Kidney (tissue), 13 donors: ENCODE measurements at regions not wholly inside any gene's neighbourhood (a gene's known extent, or its start where the extent isn't known, plus 50 kb on each side); places are given as distances from the start of the nearest gene placed in this dataset.

Experiments
- DNase-seq, 5 donors: peaks; one replicate each; pipeline ENCODE4 v3.0.0-alpha.2; 2013 to 2020
- FAIRE-seq: peaks from 2 replicates; lab custom pipeline; 2012; peaks lifted over from hg19 to GRCh38; lab: Jason Lieb, UNC
- H3K27ac ChIP-seq, 2 donors: one replicate each; pipeline ENCODE4 v1.7.0; 2013; ENCODE audit warnings: low read depth in 2 of 2, low read length in 2 of 2, inconsistent platforms in 1 of 2
- H3K27me3 ChIP-seq: one replicate; pipeline ENCODE4 v1.7.1; 2013; ENCODE audit warnings: low read length, inconsistent platforms; ENCODE audit not compliant: control insufficient read depth, insufficient read depth
- H3K36me3 ChIP-seq, 3 donors: one replicate each; pipeline versions ENCODE4 v1.7.0 to v1.7.1; 2013; ENCODE audit warnings: low read length in 3 of 3, control low read depth in 1 of 3, inconsistent platforms in 1 of 3; ENCODE audit not compliant: insufficient read depth in 3 of 3, control insufficient read depth in 2 of 3
- H3K4me1 ChIP-seq, 3 donors: one replicate each; pipeline versions ENCODE4 v1.7.0 to v1.7.1; 2013; ENCODE audit warnings: low read length in 3 of 3, inconsistent platforms in 1 of 3, low read depth in 1 of 3; ENCODE audit not compliant: control insufficient read depth in 2 of 3, insufficient read depth in 2 of 3
- H3K4me3 ChIP-seq, 3 donors: one replicate each; pipeline versions ENCODE4 v1.7.0 to v1.8.1; 2013; ENCODE audit warnings: low read length in 3 of 3, control low read depth in 1 of 3, inconsistent platforms in 1 of 3
- H3K9ac ChIP-seq, 3 donors: one replicate each; pipeline versions ENCODE4 v1.7.0 to v1.7.1; 2013; ENCODE audit warnings: low read length in 3 of 3, control low read depth in 1 of 3, inconsistent platforms in 1 of 3
- H3K9me3 ChIP-seq, 3 donors: one replicate each; pipeline versions ENCODE4 v1.7.0 to v1.7.1; 2013; ENCODE audit warnings: low read length in 3 of 3, control low read depth in 1 of 3, inconsistent platforms in 1 of 3; ENCODE audit not compliant: control insufficient read depth in 2 of 3, insufficient read depth in 1 of 3
- CTCF ChIP-seq: IDR thresholded peaks from 3 replicates; pipeline ENCODE4 v1.5.1; 2012; ENCODE audit warnings: mild to moderate bottlenecking, moderate library complexity, borderline replicate concordance; ENCODE audit not compliant: insufficient read depth; ENCODE audit errors: extremely low read depth
- intact Hi-C: fragments of 100-400 bp; cut with DNase I; formaldehyde crosslinking; loops from one replicate; pipeline ENCODE4 v1.11.1; 2022
- donor health status: control.
- donor health status: control.
- donor health status: control.
- donor health status: control.
- donor health status: control.
- donor health status: DM: yes; HTN: yes; CAD: no.
- donor health status: Normal renal cell carcinoma (clear cell type).

GRCh38 chr3:102030661-102031060 is 181.3 kb downstream of the NFKBIZ start:
- H3K36me3 ChIP-seq, result no peaks in the 10 kb centered on the region
- intact Hi-C loops, result no loop called here
- no peak overlapping the region for H3K27ac ChIP-seq
- DNase-seq (no peak), FAIRE-seq (no peak)
- no peaks in the 10 kb centered on the region for H3K9me3 ChIP-seq
- no peak overlapping the region for H3K9ac ChIP-seq
- TF ChIP-seq CTCF, result no peak
- no peak overlapping the region for H3K4me3 ChIP-seq
- no peaks in the 10 kb centered on the region for H3K27me3 ChIP-seq
- no peaks in the 10 kb centered on the region for H3K4me1 ChIP-seq

GRCh38 chr3:102031834-102032233 is 182.5 kb downstream of the NFKBIZ start:
- H3K27ac ChIP-seq, result no peak overlapping the region

GRCh38 chr3:102032491-102033383 is 183.4 kb downstream of the NFKBIZ start:
- Histone ChIP-seq H3K4me3 (no peak overlapping the region), H3K27me3 (no peaks in the 10 kb centered on the region), H3K9ac (no peak overlapping the region), H3K36me3 (no peaks in the 10 kb centered on the region), H3K27ac (no peak overlapping the region), H3K9me3 (no peaks in the 10 kb centered on the region), H3K4me1 (no peaks in the 10 kb centered on the region)
- no peak for FAIRE-seq
- DNase-seq, result no peak
- intact Hi-C loops, result no loop called here
- no peak for TF ChIP-seq CTCF

More at GRCh38 chr3:102031834-102032233, 182.5 kb downstream of the NFKBIZ start:
- Histone ChIP-seq H3K9ac (no peak overlapping the region), H3K9me3 (no peaks in the 10 kb centered on the region), H3K36me3 (no peaks in the 10 kb centered on the region), H3K4me3 (no peak overlapping the region), H3K4me1 (no peaks in the 10 kb centered on the region), H3K27me3 (no peaks in the 10 kb centered on the region)
- intact Hi-C loops, result no loop called here
- TF ChIP-seq CTCF, result no peak
- DNase-seq, result no peak
- no peak for FAIRE-seq
